AG08395 (cell line): ENCODE measurements at regions not wholly inside any gene's neighbourhood (a gene's known extent, or its start where the extent isn't known, plus 50 kb on each side); places are given as distances from the start of the nearest gene placed in this dataset.

ENCODE experiments used
- DNase-seq: peaks from one replicate; pipeline ENCODE4 v3.0.0; 2012; ENCODE audit warnings: mixed read lengths, low spot score

DNA sequence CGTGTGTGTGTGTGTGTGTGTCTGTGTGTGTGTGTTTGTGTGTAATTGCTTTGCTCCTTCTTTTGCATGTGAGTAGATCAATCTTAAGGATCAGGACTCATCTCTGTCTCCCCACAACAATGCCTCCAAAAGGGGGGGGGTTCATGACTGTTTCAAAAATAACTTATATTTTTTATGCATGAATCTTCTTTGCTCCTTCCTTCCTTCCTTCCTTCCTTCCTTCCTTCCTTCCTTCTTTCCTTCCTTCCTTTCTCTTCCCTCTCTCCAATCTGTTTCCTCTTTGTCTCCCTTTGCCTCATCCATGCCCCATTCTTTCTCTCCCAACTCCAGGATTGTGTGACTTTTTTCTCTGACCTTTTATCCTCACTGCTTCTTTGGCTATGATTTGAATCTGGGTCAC, 126.4 kb upstream of the OSMR start:
- no peak for DNase-seq

DNA sequence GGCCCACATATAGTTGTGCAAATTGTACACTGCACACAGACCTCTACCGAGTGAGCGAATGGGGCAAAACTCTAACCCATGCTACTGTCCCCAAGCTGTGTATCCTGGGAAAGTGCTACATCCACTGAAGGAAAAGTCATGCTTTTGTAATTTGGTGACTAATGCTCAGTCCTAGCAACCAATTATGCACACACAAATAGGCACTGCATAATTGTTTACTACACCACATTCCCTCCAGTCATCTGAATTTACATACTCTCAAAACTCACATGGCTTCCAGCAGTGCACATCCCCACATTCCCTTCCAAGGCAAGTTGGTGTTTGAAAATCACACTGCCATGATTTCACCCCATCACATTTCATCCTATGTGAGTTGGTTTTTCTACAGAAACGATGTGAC, 125.9 kb upstream of the OSMR start:
- peak; percentile 88 for DNase-seq

DNA sequence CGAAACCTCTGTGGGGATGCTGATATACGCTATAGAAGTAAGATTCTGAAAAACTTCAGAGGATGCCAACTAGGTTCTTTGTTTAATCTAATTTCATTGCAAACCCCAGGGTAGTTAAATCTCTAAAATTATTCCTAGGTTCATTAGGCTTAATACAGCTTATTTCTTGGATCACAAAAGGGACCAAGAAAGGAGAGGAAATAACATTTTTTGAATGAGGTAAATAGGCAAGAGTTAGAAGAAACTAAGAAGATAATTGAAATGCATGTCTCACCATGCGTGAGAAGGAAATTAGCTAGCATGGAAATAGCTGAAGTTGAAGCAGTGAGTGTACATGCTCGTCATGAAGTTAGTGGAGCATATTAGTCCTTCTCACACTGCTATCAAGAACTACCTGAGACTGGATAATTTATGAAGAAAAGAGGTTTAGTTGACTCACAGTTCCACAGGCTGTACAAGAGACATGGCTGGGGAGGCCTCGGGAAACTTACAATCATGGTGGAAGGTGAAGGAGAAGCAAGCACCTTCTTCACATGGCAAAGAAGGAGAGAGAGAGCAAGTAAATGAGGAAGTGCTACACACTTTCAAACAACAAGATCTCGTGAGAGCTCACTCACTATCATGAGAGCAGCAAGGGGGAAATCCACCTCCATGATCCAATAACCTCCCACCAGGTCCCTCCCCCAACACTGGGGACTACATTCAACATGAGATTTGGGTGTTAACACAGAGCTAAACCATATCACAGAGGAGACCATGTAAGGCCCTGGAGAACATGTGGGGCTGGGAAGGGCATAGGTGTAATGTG, 125.1 kb upstream of the OSMR start:
- DNase-seq: no peak

DNA sequence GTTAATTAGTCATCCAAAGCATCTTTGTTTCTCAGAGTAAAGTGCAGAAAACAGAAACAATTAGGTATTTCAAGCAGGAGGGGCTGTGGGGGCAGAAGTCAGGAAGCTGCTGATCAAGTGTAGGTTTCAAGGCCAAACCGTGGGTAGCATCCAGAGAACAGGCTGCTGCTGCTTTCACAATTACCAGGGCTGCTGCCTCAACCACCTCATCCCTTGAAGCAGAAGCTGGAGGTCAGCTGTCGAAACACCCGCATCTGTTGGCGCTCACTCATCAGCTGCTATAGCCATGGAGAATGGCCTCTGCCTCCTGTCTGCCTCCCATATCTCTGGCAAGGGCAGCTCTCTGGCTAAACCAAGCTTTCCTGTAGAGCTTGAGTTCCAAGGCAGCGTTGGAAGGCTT, 122.9 kb upstream of the OSMR start:
- DNase-seq: no peak

DNA sequence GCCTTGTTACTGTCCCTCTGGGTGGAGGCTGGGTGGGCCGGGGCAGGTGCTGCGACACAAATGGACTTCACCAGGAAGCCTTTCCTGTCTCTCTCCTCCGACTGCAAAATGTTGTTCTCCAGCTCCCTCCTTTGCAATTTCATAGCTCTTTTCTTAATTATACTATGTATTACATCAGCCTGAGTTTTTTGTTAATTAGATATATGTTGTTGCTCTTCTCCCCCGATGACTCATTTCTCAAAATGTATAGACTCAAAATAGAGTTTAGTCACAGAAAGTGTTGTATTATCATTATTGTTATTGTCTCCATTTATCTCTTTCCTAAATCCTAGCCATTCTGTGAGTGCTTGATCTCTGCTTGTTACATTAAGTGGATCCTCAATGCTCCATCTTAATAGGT, 122.4 kb upstream of the OSMR start:
- no peak for DNase-seq

DNA sequence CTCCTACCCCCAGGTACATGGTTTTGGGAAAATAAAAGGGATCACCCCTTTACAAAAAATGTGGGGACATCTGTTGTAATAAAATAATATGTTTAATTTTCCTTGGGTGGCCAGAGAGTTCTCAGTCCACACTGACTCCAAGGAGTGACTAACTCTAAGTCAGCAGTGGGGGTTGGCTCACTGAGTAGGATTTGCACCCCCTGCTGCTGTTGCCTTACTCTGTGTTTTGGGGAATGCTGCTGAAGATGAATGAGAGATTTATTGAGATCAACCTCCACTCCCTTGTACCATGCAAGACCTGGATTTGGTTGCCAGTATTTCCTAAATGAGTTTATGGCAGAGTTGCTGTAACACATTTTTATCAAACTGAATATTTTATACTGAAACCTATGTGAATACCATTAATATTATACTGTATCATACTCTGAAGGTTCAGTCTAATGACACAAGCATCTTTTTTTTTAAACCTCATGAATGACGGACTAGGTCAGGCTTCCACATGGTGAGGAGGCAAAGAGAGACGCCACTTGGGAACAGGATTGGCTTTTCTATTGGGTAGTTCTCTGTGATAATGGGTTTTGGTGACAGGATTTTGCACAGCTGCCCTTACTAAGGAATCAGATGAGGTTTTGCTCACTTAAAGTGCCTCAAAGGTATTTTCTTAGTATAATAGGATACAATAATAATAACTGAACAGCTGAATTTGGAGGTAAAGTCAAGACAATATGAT, 121.3 kb upstream of the OSMR start:
- DNase-seq: peak; percentile 58

DNA sequence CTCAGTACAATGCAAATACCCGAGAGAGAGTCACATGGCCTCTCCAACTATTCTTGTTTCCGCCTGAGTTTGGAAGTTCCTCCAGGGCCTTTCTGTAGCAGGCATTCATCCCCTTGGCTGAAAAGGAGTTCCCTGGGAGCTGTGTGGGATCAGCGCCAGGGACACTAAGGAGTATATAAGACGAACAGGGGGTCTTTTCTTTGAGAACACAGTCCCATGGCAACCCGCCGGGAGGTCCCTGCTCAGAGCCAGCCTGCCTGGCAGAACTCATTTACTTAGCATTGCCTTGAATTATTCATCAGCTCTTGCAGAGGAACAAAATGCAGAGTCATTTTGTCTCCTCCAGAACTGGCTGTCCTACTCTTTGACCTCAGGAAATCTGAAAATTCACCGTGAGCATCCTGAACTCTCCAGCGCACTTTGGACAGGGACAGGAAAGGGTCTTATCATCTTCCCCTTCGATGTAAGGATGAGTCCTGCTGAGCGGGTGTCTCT, 120.4 kb upstream of the OSMR start:
- no peak for DNase-seq

DNA sequence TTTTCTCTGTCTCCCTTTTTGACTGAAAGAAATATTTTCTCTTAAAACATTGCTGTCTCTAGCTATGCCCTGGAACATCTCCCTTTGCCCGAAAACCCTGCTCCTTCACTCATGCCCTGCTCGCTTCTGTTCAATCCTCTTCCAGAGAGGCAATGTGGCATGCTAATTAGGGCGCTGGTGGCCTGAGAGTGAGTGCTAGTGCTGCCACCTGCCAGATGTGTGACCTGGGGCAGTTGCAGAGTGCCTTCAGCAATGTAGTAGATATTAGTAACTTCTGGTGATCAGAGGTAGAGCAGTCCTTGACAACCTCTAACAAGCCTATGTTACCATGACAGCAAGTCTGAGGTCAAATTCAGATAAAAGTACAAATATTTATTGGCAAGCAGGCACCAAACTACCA, 119.5 kb upstream of the OSMR start:
- DNase-seq: no peak

DNA sequence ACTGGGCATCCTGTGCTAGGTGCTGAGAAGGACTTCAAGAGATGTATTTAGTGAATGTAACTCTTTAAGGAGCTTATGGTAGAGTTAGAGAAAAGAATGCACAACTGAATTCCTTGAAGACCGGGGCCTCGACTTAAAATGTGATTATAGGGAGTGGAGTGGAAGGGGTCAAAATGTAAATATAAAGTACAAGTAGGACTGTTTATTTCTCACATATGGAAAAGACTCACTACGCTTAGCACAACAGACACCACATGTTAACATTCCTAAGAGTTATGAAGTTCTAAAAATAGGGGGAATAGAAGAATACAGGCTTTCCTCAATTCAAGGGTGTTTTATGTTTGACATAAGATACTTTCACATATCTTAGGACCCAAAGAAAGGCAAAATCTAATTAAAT, 117.8 kb upstream of the OSMR start:
- no peak for DNase-seq

DNA sequence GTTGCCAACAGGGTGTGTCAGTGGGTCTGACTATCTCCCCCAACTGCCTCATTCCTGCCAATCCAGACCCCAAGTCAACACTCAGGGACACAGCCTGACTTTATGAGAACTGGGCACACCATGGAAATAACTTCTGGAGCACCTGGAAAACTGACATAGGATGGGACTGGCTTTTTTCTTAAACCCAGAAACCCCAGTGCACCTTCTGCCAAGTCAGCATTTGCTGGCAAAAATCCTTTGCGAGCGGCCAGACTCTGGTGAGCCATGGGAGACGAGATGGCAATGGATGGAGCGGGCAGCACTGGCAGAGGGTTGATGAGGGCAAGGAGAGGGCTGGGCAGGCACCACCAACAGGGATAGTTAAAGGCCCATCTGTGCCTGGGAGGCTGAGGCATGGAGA, 114.4 kb upstream of the OSMR start:
- DNase-seq: no peak

DNA sequence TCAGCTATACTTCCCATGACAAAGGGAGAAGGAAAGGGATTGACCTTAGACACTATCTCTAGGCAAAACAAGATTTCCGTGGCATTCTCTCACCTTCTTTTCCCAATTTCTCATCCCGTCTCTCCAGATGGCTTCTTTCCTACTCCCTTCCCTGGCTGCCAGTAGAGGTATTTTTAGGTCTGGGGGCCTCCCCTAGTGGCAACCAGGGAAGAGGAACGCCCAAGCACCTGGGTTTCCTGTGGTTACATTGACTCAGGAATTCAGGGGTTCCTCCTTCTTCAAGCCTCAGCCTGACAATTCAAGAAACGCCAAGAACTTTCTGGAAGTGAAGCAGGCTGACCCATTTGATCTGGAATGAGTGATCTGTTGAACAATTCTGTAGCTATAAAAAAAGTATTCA, 111.5 kb upstream of the OSMR start:
- no peak for DNase-seq

DNA sequence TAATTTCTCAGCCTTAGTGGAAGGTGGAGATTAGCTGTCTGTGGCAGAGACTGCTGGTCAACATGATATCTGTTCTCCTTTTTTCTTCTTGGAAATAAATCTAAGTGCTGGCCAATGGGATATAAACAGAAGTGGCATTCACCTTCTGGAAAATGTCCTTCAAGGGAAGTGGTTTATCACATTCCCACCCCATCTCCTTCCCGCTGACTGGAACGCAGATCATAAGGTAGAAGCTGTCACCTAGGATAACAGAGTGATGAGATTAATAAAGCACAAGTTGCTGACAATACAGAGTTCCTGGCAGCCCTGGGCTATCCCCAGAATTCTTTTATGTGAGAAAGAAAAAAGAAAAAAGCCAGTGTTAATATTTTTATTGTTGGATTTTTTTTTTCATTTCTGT, 109.7 kb upstream of the OSMR start:
- DNase-seq: no peak

DNA sequence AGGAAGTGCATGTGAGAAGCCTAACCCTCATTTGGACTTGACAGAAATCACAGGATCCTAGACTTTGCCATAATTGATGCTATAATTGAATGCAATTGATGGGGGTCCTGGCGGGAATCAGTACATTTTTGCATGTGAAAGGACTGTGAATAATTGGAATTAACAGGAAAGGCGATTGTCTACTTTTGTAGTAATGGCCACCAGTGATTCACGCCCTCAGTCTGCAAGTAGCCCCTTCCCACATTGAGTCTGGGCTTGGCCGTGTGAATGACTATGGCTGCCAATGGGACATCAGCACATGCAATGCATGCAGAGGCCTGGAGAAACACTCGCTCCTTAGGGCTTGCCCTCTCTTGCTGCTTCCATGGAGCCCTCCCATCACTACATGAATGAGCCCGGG, 107.8 kb upstream of the OSMR start:
- DNase-seq: no peak

DNA sequence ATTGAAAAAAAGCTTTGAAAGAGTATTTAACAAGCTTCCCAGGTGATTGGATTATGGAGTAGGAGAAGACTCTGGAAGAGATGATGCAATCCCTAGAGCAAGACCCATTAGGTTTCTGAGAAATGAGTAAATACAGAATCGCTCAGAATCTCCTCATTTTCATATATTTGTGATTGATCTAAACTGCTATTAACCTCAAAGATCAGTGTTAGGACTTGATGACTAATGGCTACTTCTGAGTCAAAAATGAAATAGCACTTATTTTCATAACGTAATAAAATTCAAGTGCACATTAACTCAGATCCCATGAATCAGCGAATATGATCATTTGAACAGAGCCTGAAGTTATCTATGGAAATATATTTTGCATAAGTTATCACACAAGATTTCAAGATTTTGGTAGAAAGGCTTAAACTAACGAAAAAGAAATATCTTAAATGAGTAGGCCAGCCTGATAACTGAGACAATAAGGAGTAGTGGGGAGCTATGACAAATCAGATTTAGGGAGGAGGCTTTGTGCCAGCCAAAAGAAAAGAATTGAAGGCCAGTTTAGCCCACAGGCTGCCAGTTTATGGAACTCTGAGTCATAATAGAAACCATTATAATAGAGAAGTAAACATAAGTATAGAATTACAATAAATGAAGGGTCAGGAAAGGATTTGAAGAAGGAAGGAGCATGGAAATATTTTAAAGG, 106.7 kb upstream of the OSMR start:
- DNase-seq: no peak

DNA sequence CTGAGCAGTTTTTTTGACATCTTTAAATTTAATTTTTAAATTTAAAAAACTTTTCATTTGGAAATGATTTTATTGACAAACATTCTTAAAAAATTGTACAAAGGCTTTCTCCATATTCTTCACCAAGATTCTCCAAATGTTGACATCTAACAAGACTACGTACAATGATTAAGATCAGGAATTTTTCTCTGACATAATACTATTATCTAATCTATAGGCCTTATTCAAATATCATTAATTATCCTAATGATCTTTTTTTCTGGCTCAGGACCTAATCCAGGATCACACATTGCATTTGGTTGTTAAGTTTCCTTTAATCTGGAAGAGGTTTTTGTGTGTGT, 106.1 kb upstream of the OSMR start:
- no peak for DNase-seq

DNA sequence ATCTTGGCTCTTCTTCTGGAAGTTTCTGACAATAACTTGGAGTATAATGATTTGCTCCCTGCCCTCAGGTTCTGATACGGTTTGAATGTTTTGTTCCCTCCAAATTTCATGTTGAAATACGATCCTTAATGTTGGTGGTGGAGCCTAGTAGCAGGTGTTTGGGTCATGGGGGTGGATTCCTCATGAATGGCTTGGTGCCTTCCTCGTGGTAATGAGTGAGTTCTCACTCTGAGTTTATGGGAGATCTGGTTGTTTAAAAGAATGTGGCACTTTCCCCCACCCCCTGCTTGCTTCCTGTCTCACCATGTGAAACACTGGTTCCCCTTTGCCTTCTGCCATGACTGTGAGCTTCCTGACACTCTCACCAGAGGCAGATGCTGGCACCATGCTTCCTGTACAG, 103.0 kb upstream of the OSMR start:
- DNase-seq: no peak

DNA sequence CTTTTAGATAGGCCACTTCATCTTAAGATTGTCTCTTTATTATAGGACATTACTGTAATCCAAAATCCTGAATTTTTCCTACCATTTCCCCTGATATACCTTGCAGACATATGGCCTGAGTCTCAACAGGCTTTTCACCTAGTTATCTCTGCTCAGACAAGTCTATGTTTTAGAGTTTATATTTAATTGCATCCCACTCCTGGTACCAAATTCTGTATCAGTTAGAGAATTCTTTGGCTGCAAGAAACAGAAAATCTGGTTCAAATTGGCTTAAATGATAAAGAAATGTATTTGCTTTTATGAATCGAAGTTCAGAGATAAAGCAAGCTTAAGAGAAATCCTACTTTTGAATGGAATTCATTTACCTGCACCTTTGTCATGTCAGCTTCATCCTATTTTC, 102.2 kb upstream of the OSMR start:
- DNase-seq: no peak

DNA sequence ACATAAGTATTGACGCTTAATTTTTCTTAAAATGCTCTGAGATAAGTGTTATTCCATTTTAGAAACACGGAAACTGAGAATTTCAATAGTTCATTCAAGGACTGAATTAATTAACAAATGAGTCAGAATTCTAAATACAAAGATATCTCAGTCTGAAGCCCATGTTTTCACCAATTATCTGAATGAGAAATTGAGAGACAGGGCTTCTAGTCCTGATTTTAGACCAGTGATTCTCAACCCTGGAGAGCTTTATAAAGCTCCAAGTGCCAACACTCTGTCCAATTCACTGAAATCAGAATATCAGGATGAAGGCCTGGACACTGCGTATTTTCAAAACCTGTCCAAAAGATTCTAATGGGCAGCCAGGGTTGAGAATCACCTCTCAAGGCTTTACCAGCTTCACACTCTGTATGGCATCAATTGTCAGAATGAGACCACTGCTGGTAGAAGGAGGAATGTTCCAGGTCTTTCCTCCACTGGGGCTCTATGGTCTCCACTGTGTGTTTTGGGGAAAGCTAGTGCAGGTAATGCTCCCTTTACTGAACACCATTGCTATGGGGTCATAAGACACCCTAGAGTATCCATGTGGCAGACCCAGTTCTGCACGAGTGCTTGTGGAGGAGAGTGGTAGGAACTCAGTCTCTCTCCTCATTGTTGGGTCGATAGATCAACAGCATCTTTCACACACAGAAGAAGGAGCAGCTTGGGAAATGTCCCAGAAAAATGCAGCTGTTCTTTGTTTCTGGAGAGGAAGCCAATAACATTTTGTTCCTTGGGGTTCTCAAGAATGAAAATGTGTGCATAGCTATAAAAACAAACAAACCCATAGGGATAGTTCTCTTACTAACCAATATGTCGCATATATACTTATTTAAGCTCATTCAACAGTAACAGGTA, 99.7 kb upstream of the OSMR start:
- no peak for DNase-seq

DNA sequence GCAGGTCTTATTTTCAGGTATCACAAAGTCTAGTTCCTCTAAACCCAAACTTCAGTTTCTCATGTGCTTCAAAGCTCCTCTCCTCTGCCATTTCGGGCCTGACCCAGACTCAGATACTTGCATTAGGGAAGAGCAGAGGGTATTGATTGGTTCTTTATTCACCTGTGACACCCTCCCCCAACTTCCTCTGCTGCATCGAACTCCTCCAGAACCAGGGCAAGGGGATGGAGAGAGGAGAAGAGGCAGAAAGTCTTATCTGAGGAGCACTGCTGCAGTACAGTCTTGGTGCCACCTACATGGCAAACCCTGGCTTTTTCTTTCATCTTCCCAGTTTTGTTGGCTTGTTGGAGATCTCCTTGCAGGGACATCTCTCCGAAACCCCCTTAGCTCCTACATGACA, 96.0 kb upstream of the OSMR start:
- DNase-seq: no peak

DNA sequence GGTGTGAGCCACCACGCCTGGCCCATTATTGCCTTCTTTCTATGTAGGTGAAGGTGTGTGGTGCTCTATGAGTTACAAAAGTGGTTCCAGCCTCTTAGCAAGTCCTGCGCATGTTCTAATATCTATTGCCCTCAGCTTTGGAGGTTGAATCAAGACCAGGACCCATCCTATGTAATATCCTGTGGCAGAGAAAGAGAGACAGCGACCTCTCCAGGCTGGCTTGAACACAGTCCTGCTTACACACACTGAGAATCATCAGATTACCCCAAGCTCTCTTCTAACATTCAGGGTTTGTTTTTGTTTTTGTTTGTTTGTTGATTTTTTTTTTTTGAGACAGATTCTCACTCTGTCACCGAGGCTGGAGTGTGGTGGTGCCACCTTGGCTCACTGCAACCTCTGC, 94.7 kb upstream of the OSMR start:
- no peak for DNase-seq

DNA sequence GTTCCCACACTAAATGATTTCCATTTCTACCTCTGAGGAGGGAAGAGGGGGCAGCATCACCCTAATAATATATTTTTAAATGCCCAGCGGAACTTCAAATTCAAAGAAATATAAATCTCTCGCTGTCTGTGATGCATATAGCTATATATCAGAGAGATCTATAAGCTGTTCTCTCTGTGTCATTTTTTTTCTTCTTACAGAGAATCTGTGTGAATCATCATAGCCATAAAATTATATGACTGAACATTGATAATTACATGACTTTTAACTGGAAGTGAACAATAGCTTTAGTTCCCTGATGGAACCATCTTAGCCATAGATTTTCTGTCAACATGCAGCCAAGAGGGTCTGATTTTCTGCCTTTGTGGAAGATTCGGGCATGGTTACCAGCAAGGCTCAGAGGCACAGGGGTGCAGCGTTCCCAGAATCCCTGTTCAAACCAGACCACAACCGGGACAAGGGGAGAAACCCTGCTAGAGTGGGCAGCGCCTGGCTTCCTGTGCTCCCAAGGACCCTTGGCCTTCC, 93.7 kb upstream of the OSMR start:
- DNase-seq: no peak

DNA sequence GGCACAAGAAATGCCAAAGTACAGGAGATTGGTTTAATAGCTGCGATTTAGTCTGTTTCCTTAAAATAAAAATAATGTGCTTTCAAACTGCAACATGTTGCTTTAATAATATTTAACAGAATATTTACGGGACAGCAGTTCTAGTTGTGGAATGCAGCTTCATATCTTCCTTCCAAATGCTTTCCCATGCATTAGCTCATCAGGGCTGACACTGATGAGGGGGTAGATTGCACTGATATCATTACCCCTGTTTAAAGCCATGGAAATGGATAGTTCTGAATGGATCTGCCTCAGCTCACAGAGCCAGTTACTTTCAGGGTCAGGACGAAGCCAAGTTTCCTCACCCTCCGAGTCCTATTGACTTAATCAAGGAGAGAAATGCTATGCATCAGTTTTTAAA, 93.2 kb upstream of the OSMR start:
- DNase-seq: no peak
